Stomach (tissue), 8 donors: ENCODE measurements at regions not wholly inside any gene's neighbourhood (a gene's known extent, or its start where the extent isn't known, plus 50 kb on each side); places are given as distances from the start of the nearest gene placed in this dataset.

Experiments
- DNase-seq, 2 donors: peaks; one replicate each; pipeline versions ENCODE4 v3.0.0 to v3.0.0-alpha.2; 2013 to 2019
- H3K27ac ChIP-seq, 5 donors: fragments of 200-600 bp in 4 of 5; sonication (generic) in 4 of 5; one replicate each; pipeline ENCODE4 v1.5.1; 2013 to 2019; ENCODE audit warnings: mild to moderate bottlenecking in 1 of 5, moderate library complexity in 1 of 5
- H3K27me3 ChIP-seq, 3 donors: fragments of 200-600 bp; sonication (generic); one replicate each; pipeline ENCODE4 v1.5.1; 2017 to 2019; ENCODE audit warnings: mixed run types in 1 of 3
- H3K36me3 ChIP-seq, 4 donors: fragments of 200-600 bp; sonication (generic); 1 replicate in 3 of 4; 2 replicates in 1 of 4; pipeline ENCODE4 v1.5.1; 2016 to 2019
- H3K4me1 ChIP-seq, 4 donors: fragments of 200-600 bp; sonication (generic); one replicate each; pipeline ENCODE4 v1.5.1; 2016 to 2019
- H3K4me3 ChIP-seq, 4 donors: fragments of 200-600 bp; sonication (generic) in 3 of 4; one replicate each; pipeline ENCODE4 v1.5.1; 2016 to 2019; ENCODE audit warnings: mild to moderate bottlenecking in 1 of 4
- H3K9me3 ChIP-seq, 4 donors: fragments of 200-600 bp; sonication (generic); one replicate each; pipeline ENCODE4 v1.5.1; 2016 to 2019
- CTCF ChIP-seq, 7 experiments: fragments of 450-650 bp in 4 of 7; fragments of 200-600 bp in 3 of 7; sonication (generic) in 3 of 7; IDR thresholded peaks; one replicate each; pipeline ENCODE4 v1.5.1; 2016 to 2019; ENCODE audit warnings: antibody characterized with exemption in 7 of 7, control low read depth in 2 of 7, mild to moderate bottlenecking in 1 of 7
- EP300 ChIP-seq: sonication (generic); formaldehyde crosslinking; IDR thresholded peaks from one replicate; pipeline ENCODE4 v1.6.1; 2017; ENCODE audit warnings: antibody characterized with exemption
- POLR2A ChIP-seq, 4 donors: fragments of 450-650 bp; IDR thresholded peaks; one replicate each; pipeline ENCODE4 v1.6.1; 2016; ENCODE audit warnings: antibody characterized with exemption in 4 of 4, control low read depth in 2 of 4, mild to moderate bottlenecking in 1 of 4, moderate library complexity in 1 of 4
- POLR2AphosphoS5 ChIP-seq, 3 donors: sonication (generic); formaldehyde crosslinking; IDR thresholded peaks; one replicate each; pipeline ENCODE4 v1.6.1; 2016; ENCODE audit warnings: antibody characterized with exemption in 3 of 3
- WGBS, 5 donors: extraction: QIAGEN DNeasy Blood & Tissue Kit in 3 of 5; methylation state at CpG; one replicate each; pipeline versions ENCODE4 v1.1.5 to v1.1.7; 2013 to 2018; 5-methylcytosine and 5-hydroxymethylcytosine counted together
- intact Hi-C: fragments of 100-400 bp; cut with DNase I; formaldehyde crosslinking; loops from one replicate; pipeline ENCODE4 v1.15.1; 2023; ENCODE audit warnings: low total_unique reads
- donor health status: healthy with polysubstance abuse.
- donor health status: Bipolar disorder and iron deficiency.
- donor health status: healthy.

- no peak for DNase-seq
- Histone ChIP-seq H3K4me1 (no peaks in the 10 kb centered on the region), H3K4me3 (no peak overlapping the region), H3K27ac (no peak overlapping the region), H3K9me3 (no peaks in the 10 kb centered on the region), H3K27me3 (no peaks in the 10 kb centered on the region), H3K36me3 (no peaks in the 10 kb centered on the region)
- WGBS, 5 donors, result 88 to 93% (median 90%) methylated on average over 1 of the region's 1 CpG
- intact Hi-C loops, result no loop called here
- TF ChIP-seq EP300 (no peak), CTCF (IDR thresholded peaks at IDR 0.05) (no peak), POLR2A (IDR thresholded peaks at IDR 0.05) (no peak), POLR2AphosphoS5 (IDR thresholded peaks at IDR 0.05) (no peak)
Measured at GRCh38 chr9:26753971-26754370, 138.6 kb downstream of the CAAP1 start.

GRCh38 chr9:26750162-26750561, 142.4 kb downstream of the CAAP1 start:
- Histone ChIP-seq H3K4me3 (no peak overlapping the region), H3K4me1 (no peaks in the 10 kb centered on the region), H3K27me3 (no peaks in the 10 kb centered on the region), H3K36me3 (no peaks in the 10 kb centered on the region), H3K27ac (no peak overlapping the region), H3K9me3 (no peaks in the 10 kb centered on the region)
- TF ChIP-seq POLR2AphosphoS5 (IDR thresholded peaks at IDR 0.05) (no peak), EP300 (no peak), CTCF (IDR thresholded peaks at IDR 0.05) (no peak), POLR2A (IDR thresholded peaks at IDR 0.05) (no peak)
- WGBS, 5 donors, result 69 to 93% (median 90%) methylated on average over 4 of the region's 4 CpGs
- no peak for DNase-seq
- intact Hi-C loops, result no loop called here

- no peak overlapping the region for H3K4me3 ChIP-seq
- no peaks in the 10 kb centered on the region for H3K36me3 ChIP-seq
- TF ChIP-seq EP300 (no peak), POLR2A (IDR thresholded peaks at IDR 0.05) (no peak), POLR2AphosphoS5 (IDR thresholded peaks at IDR 0.05) (no peak), CTCF (IDR thresholded peaks at IDR 0.05) (no peak)
- H3K9me3 ChIP-seq, result no peaks in the 10 kb centered on the region
- H3K27me3 ChIP-seq, result no peaks in the 10 kb centered on the region
- no peaks in the 10 kb centered on the region for H3K4me1 ChIP-seq
- no peak for DNase-seq
- no peak overlapping the region for H3K27ac ChIP-seq
- intact Hi-C loops, result no loop called here
- 69 to 75% (median 74%) methylated on average over 4 of the region's 4 CpGs for WGBS, 5 donors
Measured at GRCh38 chr9:26748449-26749058, 144.0 kb downstream of the CAAP1 start.

- Histone ChIP-seq H3K9me3 (no peaks in the 10 kb centered on the region), H3K27ac (no peak overlapping the region), H3K36me3 (no peaks in the 10 kb centered on the region), H3K4me3 (no peak overlapping the region), H3K4me1 (no peaks in the 10 kb centered on the region), H3K27me3 (no peaks in the 10 kb centered on the region)
- TF ChIP-seq POLR2AphosphoS5 (IDR thresholded peaks at IDR 0.05) (no peak), CTCF (IDR thresholded peaks at IDR 0.05) (no peak), EP300 (no peak), POLR2A (IDR thresholded peaks at IDR 0.05) (no peak)
- DNase-seq, result no peak
- WGBS, 5 donors, result 81 to 90% (median 85%) methylated on average over 4 of the region's 4 CpGs
- intact Hi-C loops, result no loop called here
Measured at GRCh38 chr9:26747611-26748010, 145.0 kb downstream of the CAAP1 start.
